Fibroblast of peridontal ligament (primary cell): ENCODE measurements at regions not wholly inside any gene's neighbourhood (a gene's known extent, or its start where the extent isn't known, plus 50 kb on each side); places are given as distances from the start of the nearest gene placed in this dataset.

ENCODE experiments used
- DNase-seq: peaks from one replicate; pipeline ENCODE4 v3.0.0-alpha.2; 2010; ENCODE audit errors: extremely low read depth

- peak; percentile 31 for DNase-seq
These were observed 56.1 kb downstream of the KCNRG start for GRCh38 chr13:50071379-50071778.

DNA sequence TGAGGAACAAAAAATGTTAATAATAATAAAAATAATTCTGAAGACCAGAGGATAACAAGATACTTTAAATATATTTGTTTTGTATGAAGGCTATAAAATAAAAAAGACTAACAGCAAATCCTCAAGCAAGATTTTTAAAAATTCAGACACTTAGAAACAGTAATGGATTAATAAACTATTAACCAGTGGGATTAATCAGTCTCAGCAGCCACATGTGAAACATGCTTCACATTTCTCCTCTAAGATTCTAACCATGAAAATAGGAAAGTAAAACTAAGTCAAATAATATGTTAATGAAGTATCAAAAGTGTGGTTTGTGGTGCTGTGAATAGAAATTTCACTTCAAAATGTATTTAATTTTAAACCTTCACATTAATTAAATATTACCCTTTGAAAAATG lies 57.4 kb downstream of the KCNRG start:
- peak; percentile 35 for DNase-seq

GRCh38 chr13:50073340-50073739 lies 58.1 kb downstream of the KCNRG start:
- peak; percentile 23 for DNase-seq

GRCh38 chr13:50074843-50075242 lies 59.6 kb downstream of the KCNRG start:
- peak; percentile 39 for DNase-seq

DNA sequence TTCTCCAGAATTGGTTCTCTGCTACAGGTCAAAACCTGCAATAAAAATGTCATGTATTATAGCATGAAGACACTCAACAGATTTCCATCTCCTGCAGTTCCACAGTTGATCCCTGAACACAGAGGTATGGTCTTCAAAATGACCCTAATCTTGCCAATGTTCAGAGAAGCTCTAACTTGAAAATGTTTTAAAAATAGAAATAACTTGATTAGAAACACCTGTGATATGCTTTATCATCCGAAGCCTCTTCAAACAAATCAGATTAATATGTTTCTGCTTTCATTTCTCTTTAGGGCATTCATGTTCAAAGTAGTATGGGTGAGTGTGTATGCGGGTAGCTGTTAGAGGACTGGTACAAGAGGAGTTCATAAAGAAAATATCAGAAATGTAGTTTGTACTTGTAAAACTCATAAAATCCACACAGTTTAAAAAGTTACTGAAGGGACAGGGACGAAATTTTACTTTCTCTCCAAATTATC lies 60.4 kb downstream of the KCNRG start:
- DNase-seq: peak; percentile 57

- DNase-seq: peak; percentile 32
These were observed 62.2 kb downstream of the KCNRG start for GRCh38 chr13:50077431-50077830.

- DNase-seq: peak; percentile 15
These were observed 63.1 kb downstream of the KCNRG start for GRCh38 chr13:50078231-50078894.

DNA sequence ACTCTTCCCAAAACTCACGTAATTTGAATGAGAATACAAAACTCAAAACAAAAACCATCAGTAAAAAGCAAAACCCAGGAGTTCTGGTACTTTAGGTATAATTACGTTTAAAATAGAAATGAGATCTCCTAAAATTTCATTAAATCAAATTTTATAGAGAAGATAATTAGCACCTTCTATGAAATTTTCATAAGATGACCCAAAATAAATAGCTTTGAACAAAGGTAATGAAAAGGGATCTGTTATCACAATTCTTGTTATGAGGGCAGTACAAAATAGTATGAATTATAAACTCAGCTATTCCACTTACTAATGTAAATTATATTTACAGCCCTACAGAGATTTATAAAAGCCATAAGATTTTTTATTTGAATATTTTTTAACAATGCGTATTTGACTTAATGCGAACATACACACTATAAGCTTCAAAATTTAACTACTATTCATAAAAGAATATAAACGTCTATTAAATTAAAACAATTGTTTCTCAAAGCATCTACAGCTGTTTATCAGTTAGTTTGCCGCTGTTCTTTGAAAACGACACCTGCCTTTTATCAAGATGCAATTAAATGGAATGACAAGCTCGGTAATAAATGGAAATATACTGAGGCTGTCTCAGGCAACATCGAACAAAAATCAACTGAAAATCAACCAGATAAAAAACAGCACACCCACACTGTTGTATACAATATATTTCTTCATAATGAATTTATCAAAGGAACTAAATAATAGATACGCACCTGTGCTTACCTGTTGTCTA lies 63.8 kb downstream of the KCNRG start:
- DNase-seq: peak; percentile 33

DNA sequence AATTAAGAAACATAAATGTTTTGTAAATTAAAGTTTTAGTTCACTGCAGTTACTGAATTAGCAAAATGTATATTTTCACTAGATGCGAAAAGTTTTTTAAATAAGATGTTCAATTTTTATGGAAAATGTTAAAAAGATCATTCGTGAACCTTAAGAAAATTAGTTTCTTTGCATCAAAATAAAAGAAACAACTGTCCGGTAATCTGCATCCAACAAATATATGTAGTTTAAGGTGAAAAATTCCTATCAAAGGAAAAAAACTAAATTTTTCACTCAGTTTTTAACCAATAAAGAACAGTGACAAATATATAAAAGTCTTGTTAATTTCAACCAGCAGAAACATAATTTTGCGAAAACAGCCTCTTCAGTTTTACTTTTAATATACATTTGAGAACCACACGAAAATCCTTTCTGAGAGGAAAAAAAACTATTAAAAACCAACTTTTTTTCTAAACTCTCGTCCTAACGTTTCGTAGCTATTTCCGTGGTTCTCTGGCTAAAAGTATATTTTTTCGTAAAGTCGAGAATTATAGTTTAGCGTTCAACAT lies 64.5 kb downstream of the KCNRG start:
- no peak for DNase-seq

GRCh38 chr13:50080203-50080910 lies 65.1 kb downstream of the KCNRG start:
- peak; percentile 65 for DNase-seq

GRCh38 chr13:50080911-50081678 lies 65.9 kb downstream of the KCNRG start:
- DNase-seq: no peak

GRCh38 chr13:50081679-50082425 lies 66.6 kb downstream of the KCNRG start:
- DNase-seq: peak; percentile 99

GRCh38 chr13:50082426-50083281 lies 67.4 kb downstream of the KCNRG start:
- peak; percentile 67 for DNase-seq

- peak; percentile 82 for DNase-seq
These were observed 69.8 kb downstream of the KCNRG start for GRCh38 chr13:50085063-50085462.

- no peak for DNase-seq
These were observed 74.4 kb downstream of the KCNRG start for GRCh38 chr13:50089633-50090032.

- no peak for DNase-seq
These were observed 75.0 kb downstream of the KCNRG start for GRCh38 chr13:50090211-50090610.

DNA sequence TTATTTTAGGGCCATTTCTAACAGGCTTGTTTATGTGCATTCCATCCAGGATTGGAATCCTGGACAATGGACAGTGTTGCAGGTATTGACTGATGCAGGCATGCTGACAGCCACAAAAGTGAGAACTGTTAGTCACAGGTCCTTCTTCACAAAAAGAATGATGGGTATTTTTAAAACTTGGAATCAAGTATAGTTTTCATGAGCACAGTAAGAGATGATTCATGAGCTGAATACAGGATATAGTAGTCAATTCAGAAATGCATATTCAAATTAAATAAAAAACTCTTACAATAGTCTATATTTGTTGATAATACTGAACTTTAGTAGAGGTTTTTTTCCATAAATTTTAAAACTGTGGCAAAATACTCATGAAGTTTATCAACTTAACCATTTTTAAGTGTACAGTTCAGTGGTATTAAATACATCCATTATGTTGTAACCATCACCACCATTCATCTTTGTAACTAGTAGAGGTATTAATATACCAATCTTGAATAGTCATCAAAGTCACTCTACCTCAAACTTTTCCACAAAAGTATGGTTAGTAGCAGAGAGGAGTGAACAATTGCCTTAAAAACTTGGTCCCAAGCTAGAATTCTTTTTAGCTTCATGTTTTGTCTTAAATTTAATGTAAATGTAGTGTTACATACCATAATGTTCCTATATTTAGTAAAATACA lies 79.5 kb downstream of the KCNRG start:
- DNase-seq: no peak

GRCh38 chr13:50098693-50099092 lies 83.4 kb downstream of the KCNRG start:
- DNase-seq: no peak

GRCh38 chr13:50099473-50099872 lies 84.2 kb downstream of the KCNRG start:
- DNase-seq: no peak
